Right lobe of liver (tissue), 6 donors: ENCODE measurements at regions not wholly inside any gene's neighbourhood (a gene's known extent, or its start where the extent isn't known, plus 50 kb on each side); places are given as distances from the start of the nearest gene placed in this dataset.
"Not testable (repeated sequence)": the region's sequence is repeated elsewhere in the genome, so short reads cannot be mapped to it uniquely, and the experiment has no call there.

Experiments
- ATAC-seq, 4 donors: fragments of 200-7000 bp; cut with Tn5 transposase; one replicate each; pipeline ENCODE4 v1.9.1; 2020; ENCODE audit warnings: mild to moderate bottlenecking in 4 of 4, moderate library complexity in 4 of 4
- DNase-seq, 3 donors: peaks; one replicate each; pipeline ENCODE4 v3.0.0-alpha.2; 2020
- H3K27ac ChIP-seq, 3 donors: fragments of 200-600 bp; one replicate each; pipeline ENCODE4 v1.8.0; 2022
- H3K27me3 ChIP-seq, 2 donors: fragments of 200-600 bp; one replicate each; pipeline ENCODE4 v1.8.0; 2022
- H3K36me3 ChIP-seq, 4 donors: fragments of 200-600 bp; sonication (generic) in 1 of 4; one replicate each; pipeline versions ENCODE4 v1.5.1 to v1.8.0; 2017 to 2022; ENCODE audit warnings: control low read depth in 1 of 4
- H3K4me1 ChIP-seq, 4 donors: fragments of 200-600 bp; sonication (generic) in 1 of 4; one replicate each; pipeline versions ENCODE4 v1.5.1 to v1.8.0; 2017 to 2022; ENCODE audit warnings: control low read depth in 1 of 4
- H3K4me3 ChIP-seq, 3 donors: fragments of 200-600 bp; one replicate each; pipeline ENCODE4 v1.8.0; 2022
- H3K9me3 ChIP-seq, 4 donors: fragments of 200-600 bp; sonication (generic) in 1 of 4; one replicate each; pipeline versions ENCODE4 v1.5.1 to v1.8.0; 2017 to 2022; ENCODE audit warnings: control low read depth in 1 of 4
- CTCF ChIP-seq, 4 donors: fragments of 200-600 bp in 3 of 4; fragments of 450-650 bp in 1 of 4; IDR thresholded peaks; one replicate each; pipeline versions ENCODE4 v1.5.1 to v1.8.0; 2016 to 2022; ENCODE audit warnings: antibody characterized with exemption in 4 of 4, mild to moderate bottlenecking in 2 of 4
- POLR2A ChIP-seq: fragments of 450-650 bp; IDR thresholded peaks from one replicate; pipeline ENCODE4 v1.6.1; 2017; ENCODE audit warnings: antibody characterized with exemption, mild to moderate bottlenecking
- WGBS: methylation state at CpG from one replicate; pipeline ENCODE4 v1.1.6; 2018; ENCODE audit warnings: low coverage, low lambda C conversion rate; ENCODE audit not compliant: insufficient coverage; ENCODE audit errors: missing lambda C conversion rate; 5-methylcytosine and 5-hydroxymethylcytosine counted together
- intact Hi-C, 2 donors: fragments of 100-400 bp; cut with DNase I; formaldehyde crosslinking; loops; one replicate each; pipeline versions ENCODE4 v1.11.2 to v1.14.1; 2022
- donor health status: DM: no; HTN: yes; CAD: no.
- donor health status: DM: no; HTN: no; CAD: no.
- donor health status: DM: no; HTN: no; CAD: no.
- donor health status: DM: no; HTN: yes; CAD: no.
- donor health status: DM: no; HTN: yes; CAD: no.

GRCh38 chr18:14987960-14988710 lies 240.2 kb downstream of the ANKRD30B start:
- H3K27ac ChIP-seq, H3K9me3 ChIP-seq, H3K4me3 ChIP-seq, DNase-seq, H3K4me1 ChIP-seq, intact Hi-C loops, H3K27me3 ChIP-seq, H3K36me3 ChIP-seq: not testable (repeated sequence)
- peak in 1 of 4 donors; percentile 36 for ATAC-seq
- 28% methylated on average over 4 of the region's 8 CpGs for WGBS

- H3K4me1 ChIP-seq, intact Hi-C loops, DNase-seq, ATAC-seq, H3K27me3 ChIP-seq, H3K27ac ChIP-seq, H3K9me3 ChIP-seq, H3K36me3 ChIP-seq, H3K4me3 ChIP-seq: not testable (repeated sequence)
- 13% methylated on average over 1 of the region's 3 CpGs for WGBS
Measured at GRCh38 chr18:14989569-14989968, 241.6 kb downstream of the ANKRD30B start.

- H3K36me3 ChIP-seq, ATAC-seq, H3K27ac ChIP-seq, H3K9me3 ChIP-seq, H3K4me1 ChIP-seq, intact Hi-C loops, H3K27me3 ChIP-seq, H3K4me3 ChIP-seq: not testable (repeated sequence)
- DNase-seq, result peak in 1 of 3 donors; percentile 34
- TF ChIP-seq CTCF (IDR thresholded peaks at IDR 0.05), result peak in 1 of 4 donors; percentile 24
- WGBS, result 20% methylated on average over 1 of the region's 7 CpGs
Measured at GRCh38 chr18:14991934-14992445, 244.0 kb downstream of the ANKRD30B start.

- H3K4me3 ChIP-seq, H3K36me3 ChIP-seq, H3K4me1 ChIP-seq, H3K27me3 ChIP-seq, ATAC-seq, intact Hi-C loops, H3K27ac ChIP-seq, H3K9me3 ChIP-seq: not testable (repeated sequence)
- peak in 1 of 3 donors; percentile 43 for DNase-seq
- WGBS, result no CpG with 5 or more reads among the region's 2 CpGs
Measured at GRCh38 chr18:14992758-14993157, 244.8 kb downstream of the ANKRD30B start.

GRCh38 chr18:14995023-14995422 lies 247.1 kb downstream of the ANKRD30B start:
- H3K4me1 ChIP-seq, H3K9me3 ChIP-seq, intact Hi-C loops, H3K27me3 ChIP-seq, H3K36me3 ChIP-seq, H3K4me3 ChIP-seq, H3K27ac ChIP-seq, DNase-seq, ATAC-seq: not testable (repeated sequence)
- 60% methylated on average over 3 of the region's 3 CpGs for WGBS

- DNase-seq, result no peak
- TF ChIP-seq CTCF (IDR thresholded peaks at IDR 0.05) (no peak), POLR2A (no peak)
- no peaks in the 10 kb centered on the region for H3K4me1 ChIP-seq
- H3K27ac ChIP-seq, result no peak overlapping the region
- H3K36me3 ChIP-seq, result no peaks in the 10 kb centered on the region
- no peak overlapping the region for H3K4me3 ChIP-seq
- no peak for ATAC-seq
- no peaks in the 10 kb centered on the region for H3K27me3 ChIP-seq
- intact Hi-C loops, result no loop called here
- WGBS, result 89% methylated on average over 5 of the region's 30 CpGs
- H3K9me3 ChIP-seq, result no peaks in the 10 kb centered on the region
Measured at GRCh38 chr18:14997357-14997756, 249.4 kb downstream of the ANKRD30B start.

- H3K27ac ChIP-seq, H3K4me1 ChIP-seq, ATAC-seq, DNase-seq, H3K4me3 ChIP-seq, H3K9me3 ChIP-seq, intact Hi-C loops, H3K36me3 ChIP-seq, H3K27me3 ChIP-seq: not testable (repeated sequence)
- WGBS, result 100% methylated on average over 1 of the region's 37 CpGs
Measured at GRCh38 chr18:14997899-14998298, 249.9 kb downstream of the ANKRD30B start.

GRCh38 chr18:14998360-14999042 lies 250.5 kb downstream of the ANKRD30B start:
- H3K4me1 ChIP-seq, H3K4me3 ChIP-seq, ATAC-seq, H3K36me3 ChIP-seq, H3K27ac ChIP-seq, H3K27me3 ChIP-seq, intact Hi-C loops, H3K9me3 ChIP-seq: not testable (repeated sequence)
- 97% methylated on average over 15 of the region's 62 CpGs for WGBS
- peak in 1 of 3 donors; percentile 48 for DNase-seq
